GM19240 (cell line): ENCODE measurements at regions not wholly inside any gene's neighbourhood (a gene's known extent, or its start where the extent isn't known, plus 50 kb on each side); places are given as distances from the start of the nearest gene placed in this dataset.

Experiments
- DNase-seq: peaks from one replicate; pipeline ENCODE4 v3.0.0; 2011; ENCODE audit warnings: low spot score; ENCODE audit not compliant: insufficient read length

- DNase-seq = no peak
Measured at GRCh38 chr9:89878687-89879086, 273.9 kb downstream of the GADD45G start.

DNA sequence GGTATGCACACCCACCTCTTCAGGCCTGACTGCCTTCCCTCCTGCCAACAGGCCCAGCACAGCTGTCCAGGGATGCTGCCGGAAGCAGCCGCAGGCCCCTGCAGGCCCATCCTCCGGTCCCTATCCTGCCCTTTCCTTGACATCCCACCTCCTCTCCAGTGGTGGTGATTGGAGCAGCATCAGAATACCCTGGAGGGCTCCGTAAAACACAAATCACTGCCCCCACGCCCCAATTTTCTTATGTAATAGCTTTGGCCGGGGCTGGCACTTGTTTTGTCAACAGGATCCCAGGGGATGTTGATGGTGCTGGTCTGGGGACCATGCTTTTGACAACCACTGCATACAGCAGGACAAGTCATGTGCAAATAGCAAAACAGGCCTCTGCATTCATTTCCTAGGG is 274.5 kb downstream of the GADD45G start:
- no peak for DNase-seq

DNA sequence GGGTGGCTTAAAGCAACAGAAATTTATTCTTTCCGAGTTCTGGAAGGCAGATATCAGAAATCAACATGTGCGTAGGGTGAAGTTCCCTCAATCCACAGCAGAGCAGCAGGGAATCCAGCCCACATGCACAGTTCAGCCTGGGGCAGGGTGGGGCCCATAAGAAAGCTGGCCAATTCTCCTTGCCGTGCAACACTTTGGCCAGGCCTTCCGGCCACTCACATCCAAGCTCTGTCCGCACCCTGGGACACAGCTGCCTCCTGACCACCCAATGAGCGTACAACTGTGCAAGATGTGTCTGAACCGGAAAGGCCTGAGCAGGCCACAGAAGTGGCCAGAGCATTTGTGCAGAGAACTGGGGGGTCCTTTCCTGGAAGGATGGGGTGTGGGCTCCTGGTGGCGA is 274.9 kb downstream of the GADD45G start:
- DNase-seq = no peak

- DNase-seq = no peak
Measured at GRCh38 chr9:89880161-89880560, 275.3 kb downstream of the GADD45G start.

DNA sequence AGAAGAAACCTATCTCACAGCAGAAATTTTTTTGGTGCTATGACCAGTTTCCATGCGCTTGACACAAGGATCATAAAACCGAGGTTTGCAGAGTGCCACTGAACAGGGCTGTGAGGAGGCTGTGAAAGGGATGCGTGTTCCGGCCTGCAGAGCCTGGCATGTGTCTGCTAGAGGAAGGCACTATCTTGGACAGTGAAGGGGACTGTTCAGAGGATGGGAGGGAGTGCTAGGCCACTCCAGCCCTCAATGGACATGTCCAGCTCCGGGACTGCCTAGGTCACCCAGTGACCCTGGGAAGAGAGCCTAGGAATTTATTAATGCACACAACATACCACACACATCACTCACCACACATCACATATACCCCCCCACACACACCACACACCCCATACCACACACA is 275.9 kb downstream of the GADD45G start:
- DNase-seq = no peak

DNA sequence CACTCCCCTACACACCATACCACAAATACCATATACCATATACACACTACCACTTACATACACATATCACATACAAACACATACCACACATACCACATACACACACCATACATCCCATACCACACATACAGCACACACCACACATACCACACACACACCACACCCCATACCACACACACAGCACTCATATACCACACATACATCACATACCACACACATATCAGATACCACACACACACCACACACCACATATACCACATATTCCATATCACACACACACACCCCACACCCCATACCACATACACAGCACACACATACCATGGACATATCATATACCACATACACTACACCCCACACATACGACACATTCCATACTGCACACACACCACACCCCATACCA is 276.6 kb downstream of the GADD45G start:
- DNase-seq = no peak

- no peak for DNase-seq
Measured at GRCh38 chr9:89882930-89883361, 278.1 kb downstream of the GADD45G start.

GRCh38 chr9:89883401-89884341 is 278.9 kb downstream of the GADD45G start:
- no peak for DNase-seq

- no peak for DNase-seq
Measured at GRCh38 chr9:89884356-89885083, 279.7 kb downstream of the GADD45G start.

DNA sequence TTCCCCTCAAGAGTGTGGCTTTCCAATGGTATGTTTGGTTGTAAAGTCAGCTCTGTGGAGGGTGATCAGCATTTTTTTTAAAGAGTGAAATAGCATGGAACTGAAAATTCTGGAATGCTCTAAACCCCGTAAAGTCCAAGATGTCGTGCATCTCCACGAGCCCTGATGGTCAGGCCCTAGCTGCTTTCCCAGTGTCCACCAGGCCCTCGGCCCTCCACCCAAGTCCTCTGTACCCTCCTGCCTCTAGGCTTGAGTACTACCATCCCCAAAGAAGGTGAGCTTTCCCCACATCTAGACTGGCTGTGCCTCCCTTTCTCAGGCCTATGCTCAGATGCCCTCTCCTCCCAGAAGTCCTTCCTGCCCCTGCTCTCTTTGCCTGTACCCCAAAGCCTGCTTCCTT is 280.3 kb downstream of the GADD45G start:
- no peak for DNase-seq

DNA sequence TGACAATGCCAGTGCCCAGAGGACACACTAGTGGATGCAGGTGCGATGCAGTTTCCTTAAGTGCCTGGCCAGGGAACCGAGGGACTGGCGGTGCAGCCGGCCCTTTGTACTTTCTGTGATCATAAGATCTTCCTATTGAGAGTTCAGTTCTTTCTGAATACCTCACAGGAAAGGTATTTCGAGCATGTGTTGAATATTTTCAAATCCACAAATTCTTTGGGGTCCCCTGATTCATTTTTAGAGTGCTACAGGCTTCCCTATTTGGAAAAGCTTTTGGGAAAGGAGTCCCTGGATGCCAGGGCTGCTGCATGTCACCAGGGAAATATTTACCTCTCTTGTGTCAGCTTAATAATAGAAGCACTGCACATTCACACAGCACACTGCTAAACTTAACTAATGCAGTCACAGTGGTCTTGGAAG is 281.5 kb downstream of the GADD45G start:
- DNase-seq = no peak

GRCh38 chr9:89887286-89887685 is 282.5 kb downstream of the GADD45G start:
- no peak for DNase-seq

- DNase-seq = no peak
Measured at GRCh38 chr9:89888233-89888632, 283.4 kb downstream of the GADD45G start.

- no peak for DNase-seq
Measured at GRCh38 chr9:89888677-89889076, 283.9 kb downstream of the GADD45G start.

DNA sequence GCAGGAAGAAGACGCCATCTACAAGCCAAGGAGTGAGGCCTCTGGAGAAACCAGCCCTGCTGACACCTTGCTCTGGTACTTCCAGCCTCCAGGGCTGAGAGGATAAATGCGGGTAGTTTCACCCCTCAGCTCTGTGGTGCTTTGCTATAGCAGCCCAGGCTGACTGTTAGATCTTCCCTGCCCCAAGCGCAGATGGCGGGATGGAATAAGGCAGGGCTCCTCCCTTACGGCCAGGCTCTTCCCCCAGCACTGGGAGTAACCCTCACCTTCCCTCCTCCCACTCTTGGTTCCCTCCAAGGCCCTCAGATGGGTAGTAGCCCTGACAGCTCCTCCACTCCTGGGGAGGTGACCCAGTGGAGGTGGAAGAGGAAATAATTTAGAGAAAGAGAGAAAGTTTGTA is 285.1 kb downstream of the GADD45G start:
- no peak for DNase-seq

- DNase-seq = no peak
Measured at GRCh38 chr9:89890326-89890980, 285.6 kb downstream of the GADD45G start.

- no peak for DNase-seq
Measured at GRCh38 chr9:89891221-89891590, 286.4 kb downstream of the GADD45G start.

GRCh38 chr9:89891591-89892304 is 286.9 kb downstream of the GADD45G start:
- no peak for DNase-seq

DNA sequence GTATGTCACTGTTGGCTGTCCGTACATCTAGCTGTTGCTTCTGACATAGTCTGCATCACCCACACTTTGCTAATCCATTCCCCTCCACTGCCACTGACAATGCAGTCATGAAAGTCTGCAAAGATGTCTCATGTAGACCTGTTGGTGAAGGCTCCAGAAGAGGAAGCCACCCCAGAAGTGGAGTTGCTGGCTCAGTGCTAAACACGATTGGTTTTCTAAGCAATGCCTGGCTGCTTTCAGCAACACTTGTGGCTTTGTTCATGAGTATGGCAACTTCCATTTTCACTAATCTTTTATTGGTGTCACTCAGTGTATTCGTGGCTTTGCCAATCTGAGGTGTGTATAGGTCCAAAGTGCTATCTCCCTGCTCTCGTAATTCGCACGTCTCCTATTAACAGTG is 288.1 kb downstream of the GADD45G start:
- DNase-seq = no peak

DNA sequence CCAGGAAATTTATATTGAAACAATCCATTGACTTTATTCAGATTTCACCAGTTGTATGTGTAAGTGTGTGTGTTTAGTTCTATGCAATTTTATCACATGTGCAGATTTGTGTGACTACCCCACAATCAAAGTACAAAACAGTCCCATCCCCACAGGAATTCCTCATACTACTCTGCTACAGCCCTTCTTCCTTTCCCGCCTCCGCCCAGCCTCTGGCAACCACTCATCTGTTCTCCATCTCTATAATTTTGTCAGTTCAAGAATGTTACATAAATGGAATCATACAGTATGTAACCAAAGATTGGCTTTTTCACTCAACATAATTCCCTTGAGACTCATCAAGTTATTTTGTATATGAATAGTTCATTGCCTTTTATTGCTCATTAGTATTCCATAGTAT is 289.1 kb downstream of the GADD45G start:
- no peak for DNase-seq

- DNase-seq = no peak
Measured at GRCh38 chr9:89896806-89897340, 292.1 kb downstream of the GADD45G start.
